ENCODE measurements at regions not wholly inside any gene's neighbourhood (a gene's known extent, or its start where the extent isn't known, plus 50 kb on each side); places are given as distances from the start of the nearest gene placed in this dataset.

DNA sequence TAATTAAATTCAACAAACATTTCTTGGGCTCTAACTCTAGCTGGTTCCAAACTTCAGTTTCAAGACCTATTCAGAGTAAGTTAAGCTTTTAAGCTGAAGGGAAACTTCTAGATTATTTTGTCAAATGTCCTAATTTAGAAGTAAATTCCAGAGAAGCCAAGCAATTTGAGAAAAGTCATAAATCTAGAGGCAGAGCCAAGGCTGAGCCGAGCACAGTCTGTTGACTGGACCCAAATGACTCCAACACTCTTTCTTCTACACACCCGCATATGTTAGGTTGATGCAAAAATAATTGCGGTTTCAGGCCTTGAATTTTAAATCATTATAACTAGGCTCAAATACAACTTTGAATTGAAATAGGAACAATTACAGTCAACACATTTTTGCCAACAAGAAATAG is 319.7 kb downstream of the NFIB start:
- TF ChIP-seq, protein P1, sequence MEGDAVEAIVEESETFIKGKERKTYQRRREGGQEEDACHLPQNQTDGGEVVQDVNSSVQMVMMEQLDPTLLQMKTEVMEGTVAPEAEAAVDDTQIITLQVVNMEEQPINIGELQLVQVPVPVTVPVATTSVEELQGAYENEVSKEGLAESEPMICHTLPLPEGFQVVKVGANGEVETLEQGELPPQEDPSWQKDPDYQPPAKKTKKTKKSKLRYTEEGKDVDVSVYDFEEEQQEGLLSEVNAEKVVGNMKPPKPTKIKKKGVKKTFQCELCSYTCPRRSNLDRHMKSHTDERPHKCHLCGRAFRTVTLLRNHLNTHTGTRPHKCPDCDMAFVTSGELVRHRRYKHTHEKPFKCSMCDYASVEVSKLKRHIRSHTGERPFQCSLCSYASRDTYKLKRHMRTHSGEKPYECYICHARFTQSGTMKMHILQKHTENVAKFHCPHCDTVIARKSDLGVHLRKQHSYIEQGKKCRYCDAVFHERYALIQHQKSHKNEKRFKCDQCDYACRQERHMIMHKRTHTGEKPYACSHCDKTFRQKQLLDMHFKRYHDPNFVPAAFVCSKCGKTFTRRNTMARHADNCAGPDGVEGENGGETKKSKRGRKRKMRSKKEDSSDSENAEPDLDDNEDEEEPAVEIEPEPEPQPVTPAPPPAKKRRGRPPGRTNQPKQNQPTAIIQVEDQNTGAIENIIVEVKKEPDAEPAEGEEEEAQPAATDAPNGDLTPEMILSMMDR (IDR thresholded peaks at IDR 0.05), result no peak
- TF ChIP-seq POLR2A (IDR thresholded peaks at IDR 0.05), result no peak

All from uterus (tissue), 2 donors.